ENCODE measurements at regions not wholly inside any gene's neighbourhood (a gene's known extent, or its start where the extent isn't known, plus 50 kb on each side); places are given as distances from the start of the nearest gene placed in this dataset.

GRCh38 chr4:16443504-16444088 is 217.3 kb upstream of the TAPT1 start:
- no peaks in the 10 kb centered on the region for H4K20me1 ChIP-seq (replicated peaks in 1 of 2; ENCODE audit: control insufficient read depth in 1 of 2, insufficient read depth in 2 of 2, low read length in 2 of 2)
- 28% methylated on average over 2 of the region's 2 CpGs; no CpG with 5 or more reads in 1 of the 2 experiments for WGBS, 2 experiments (ENCODE audit: extremely low coverage in 1 of 2, insufficient coverage in 1 of 2, insufficient read length in 1 of 2, insufficient replicate concordance in 2 of 2, low coverage in 1 of 2, low lambda C conversion rate in 2 of 2, missing lambda C conversion rate in 1 of 2)

More at GRCh38 chr4:16443504-16444088, 217.3 kb upstream of the TAPT1 start:
- no peak overlapping the region for H3K18ac ChIP-seq (ENCODE audit: extremely low read depth, low read length)
- no peak overlapping the region for H3K56ac ChIP-seq (replicated peaks; ENCODE audit: insufficient read length, low read depth, low read length)
- no peak overlapping the region for H3K23ac ChIP-seq (ENCODE audit: insufficient read length)
- H2BK12ac ChIP-seq (ENCODE audit: low read depth, low read length): no peak overlapping the region
- no peak overlapping the region for H4K91ac ChIP-seq (replicated peaks; ENCODE audit: insufficient read length, low read length)
- no peaks in the 10 kb centered on the region for H3K4me1 ChIP-seq (replicated peaks in 1 of 4; ENCODE audit: control insufficient read depth in 3 of 4, insufficient read depth in 4 of 4, low read length in 3 of 4)
- H4K8ac ChIP-seq (ENCODE audit: extremely low read depth, insufficient read depth, low read length): no peak overlapping the region
- no peak overlapping the region for H2BK15ac ChIP-seq (ENCODE audit: low read length)
- no peak overlapping the region for H2BK120ac ChIP-seq (replicated peaks; ENCODE audit: low read depth, low read length)
- no peak overlapping the region for H3K14ac ChIP-seq (ENCODE audit: insufficient read length)
- no peak overlapping the region for H3K27ac ChIP-seq (ENCODE audit: low read depth, low read length)
- no peaks in the 10 kb centered on the region for H3K79me2 ChIP-seq (ENCODE audit: control insufficient read depth in 1 of 2, insufficient read depth in 2 of 2, low read length in 2 of 2)
- peaks cover 4 to 7% (median 6%) of the 10 kb centered on the region in 4 experiments; a peak in 6 of 7 replicates for H3K27me3 ChIP-seq (replicated peaks in 1 of 4; ENCODE audit: control insufficient read depth in 3 of 4, extremely low read depth in 1 of 4, insufficient read depth in 3 of 4, low read length in 3 of 4)
- no peaks in the 10 kb centered on the region for H3K36me3 ChIP-seq (ENCODE audit: control insufficient read depth in 2 of 4, insufficient read depth in 4 of 4, low read length in 3 of 4)
- H3K4ac ChIP-seq (replicated peaks; ENCODE audit: insufficient read length, low read depth, low read length): no peak overlapping the region
- ChIA-PET CTCF (ENCODE audit: partially characterized antibody) (interaction anchor here (0.6 to 3.8 kb wide), 38 partner anchors 9 to 1029 kb away, joined by 3 to 66 read pairs (median 3); no protein-coding TSS in a partner anchor), POLR2A (ENCODE audit: partially characterized antibody) (no interaction called here)
- H2AFZ ChIP-seq (ENCODE audit: low read length): no peak overlapping the region
- H4K5ac ChIP-seq (ENCODE audit: insufficient read length, low read depth, low read length): no peak overlapping the region
- H3K4me2 ChIP-seq (ENCODE audit: insufficient read depth in 1 of 2, low read depth in 2 of 2, low read length in 2 of 2): no peak overlapping the region
- no peaks in the 10 kb centered on the region for H3K79me1 ChIP-seq (ENCODE audit: low read depth, low read length)
- H3K9me3 ChIP-seq (ENCODE audit: insufficient read depth in 2 of 2, low read depth in 1 of 2, low read length in 1 of 2): no peaks in the 10 kb centered on the region
- FAIRE-seq (peak; percentile 81), DNase-seq (ENCODE audit: low read depth in 1 of 2, low spot score in 2 of 2) (no peak)
- no peak overlapping the region for H2AK5ac ChIP-seq (ENCODE audit: low read depth, low read length)
- no peaks in the 10 kb centered on the region for H3K23me2 ChIP-seq (ENCODE audit: low read depth, low read length)
- no peak overlapping the region for H2BK5ac ChIP-seq (ENCODE audit: low read depth, low read length)
- H3K4me3 ChIP-seq (ENCODE audit: extremely low read depth in 1 of 4, insufficient read depth in 2 of 4, low read depth in 3 of 4, low read length in 4 of 4): no peak overlapping the region
- no peak overlapping the region for H2BK20ac ChIP-seq (ENCODE audit: low read length)
- TF ChIP-seq RAD21 (IDR thresholded peaks at IDR 0.05 in 1 of 2, conservative IDR thresholded peaks at IDR 0.05 in 1 of 2; ENCODE audit: low read depth in 2 of 2, low read length in 2 of 2): peak; percentile 65 to 70
- TF ChIP-seq, protein P1, sequence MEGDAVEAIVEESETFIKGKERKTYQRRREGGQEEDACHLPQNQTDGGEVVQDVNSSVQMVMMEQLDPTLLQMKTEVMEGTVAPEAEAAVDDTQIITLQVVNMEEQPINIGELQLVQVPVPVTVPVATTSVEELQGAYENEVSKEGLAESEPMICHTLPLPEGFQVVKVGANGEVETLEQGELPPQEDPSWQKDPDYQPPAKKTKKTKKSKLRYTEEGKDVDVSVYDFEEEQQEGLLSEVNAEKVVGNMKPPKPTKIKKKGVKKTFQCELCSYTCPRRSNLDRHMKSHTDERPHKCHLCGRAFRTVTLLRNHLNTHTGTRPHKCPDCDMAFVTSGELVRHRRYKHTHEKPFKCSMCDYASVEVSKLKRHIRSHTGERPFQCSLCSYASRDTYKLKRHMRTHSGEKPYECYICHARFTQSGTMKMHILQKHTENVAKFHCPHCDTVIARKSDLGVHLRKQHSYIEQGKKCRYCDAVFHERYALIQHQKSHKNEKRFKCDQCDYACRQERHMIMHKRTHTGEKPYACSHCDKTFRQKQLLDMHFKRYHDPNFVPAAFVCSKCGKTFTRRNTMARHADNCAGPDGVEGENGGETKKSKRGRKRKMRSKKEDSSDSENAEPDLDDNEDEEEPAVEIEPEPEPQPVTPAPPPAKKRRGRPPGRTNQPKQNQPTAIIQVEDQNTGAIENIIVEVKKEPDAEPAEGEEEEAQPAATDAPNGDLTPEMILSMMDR (IDR thresholded peaks at IDR 0.05; ENCODE audit: control extremely low read depth in 1 of 3, insufficient read depth in 1 of 3, low read depth in 1 of 3, low read length in 3 of 3): peak in 2 of 3 experiments; percentile 44 to 70; a peak in 2 of 4 replicates
- TF ChIP-seq HDAC6 (IDR thresholded peaks at IDR 0.05; ENCODE audit: low read depth, low read length): no peak
- no peak overlapping the region for H3K9ac ChIP-seq (replicated peaks in 1 of 4; ENCODE audit: extremely low read depth in 1 of 4, low read depth in 3 of 4, low read length in 3 of 4)
